ENCODE measurements at regions not wholly inside any gene's neighbourhood (a gene's known extent, or its start where the extent isn't known, plus 50 kb on each side); places are given as distances from the start of the nearest gene placed in this dataset.

DNA sequence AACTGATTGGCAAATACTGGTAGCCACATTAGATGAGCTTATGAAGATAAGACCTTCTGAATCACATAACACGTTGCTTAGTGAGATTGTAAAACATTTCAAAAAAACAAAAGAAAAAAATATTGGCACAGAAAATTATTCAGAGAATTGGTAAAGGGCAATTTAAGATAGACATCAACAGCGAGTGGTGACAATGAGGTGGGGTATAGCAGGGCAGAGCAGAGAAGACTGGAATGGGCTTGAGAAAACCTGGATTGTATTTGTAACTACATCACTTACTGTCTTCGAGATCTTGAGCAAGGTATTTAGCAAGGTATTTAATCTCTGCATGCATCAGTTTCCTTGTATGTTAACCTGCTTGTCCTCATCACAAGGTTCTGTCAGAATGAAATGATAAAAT, 313.0 kb upstream of the MEIS1 start:
- no peak overlapping the region for H3K27ac Mint-ChIP-seq (ENCODE audit: unreplicated experiment)

DNA sequence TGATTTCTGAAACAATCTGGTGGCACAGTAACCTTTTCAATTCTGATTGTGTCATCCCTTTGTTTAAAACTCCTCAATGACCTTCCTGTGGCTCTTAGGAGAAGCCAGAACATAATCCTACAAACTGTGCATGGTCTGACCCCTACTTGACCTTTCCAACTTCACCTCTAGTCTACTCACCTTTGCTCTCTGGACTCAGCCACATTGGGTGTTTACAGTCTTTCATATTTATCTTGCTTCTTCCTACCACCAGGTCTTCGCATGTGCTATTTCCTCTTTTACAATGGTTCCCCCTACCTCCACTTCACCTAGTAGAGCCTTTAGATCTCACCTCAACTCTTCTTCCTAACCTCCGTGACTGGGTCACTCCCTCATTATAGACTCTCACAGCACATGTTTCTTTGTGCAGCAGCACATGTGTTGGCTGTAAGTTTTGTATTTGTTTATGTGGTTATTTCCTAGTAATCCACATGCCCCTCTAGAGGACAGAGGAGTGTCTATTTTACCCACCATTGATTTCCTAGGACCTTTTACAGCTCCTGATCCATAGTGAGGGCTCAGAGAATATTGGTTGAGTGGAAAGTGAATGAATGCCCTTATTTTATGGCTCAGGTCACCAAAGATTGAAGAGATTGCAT, 320.8 kb upstream of the MEIS1 start:
- DNase-seq (ENCODE audit: low read depth, low spot score): no peak
- H3K4me1 Mint-ChIP-seq: peaks cover 9% of the 10 kb centered on the region
- H3K4me3 Mint-ChIP-seq: no peak overlapping the region
- no peak overlapping the region for H3K27ac Mint-ChIP-seq (ENCODE audit: unreplicated experiment)
- TF ChIP-seq, protein P1, sequence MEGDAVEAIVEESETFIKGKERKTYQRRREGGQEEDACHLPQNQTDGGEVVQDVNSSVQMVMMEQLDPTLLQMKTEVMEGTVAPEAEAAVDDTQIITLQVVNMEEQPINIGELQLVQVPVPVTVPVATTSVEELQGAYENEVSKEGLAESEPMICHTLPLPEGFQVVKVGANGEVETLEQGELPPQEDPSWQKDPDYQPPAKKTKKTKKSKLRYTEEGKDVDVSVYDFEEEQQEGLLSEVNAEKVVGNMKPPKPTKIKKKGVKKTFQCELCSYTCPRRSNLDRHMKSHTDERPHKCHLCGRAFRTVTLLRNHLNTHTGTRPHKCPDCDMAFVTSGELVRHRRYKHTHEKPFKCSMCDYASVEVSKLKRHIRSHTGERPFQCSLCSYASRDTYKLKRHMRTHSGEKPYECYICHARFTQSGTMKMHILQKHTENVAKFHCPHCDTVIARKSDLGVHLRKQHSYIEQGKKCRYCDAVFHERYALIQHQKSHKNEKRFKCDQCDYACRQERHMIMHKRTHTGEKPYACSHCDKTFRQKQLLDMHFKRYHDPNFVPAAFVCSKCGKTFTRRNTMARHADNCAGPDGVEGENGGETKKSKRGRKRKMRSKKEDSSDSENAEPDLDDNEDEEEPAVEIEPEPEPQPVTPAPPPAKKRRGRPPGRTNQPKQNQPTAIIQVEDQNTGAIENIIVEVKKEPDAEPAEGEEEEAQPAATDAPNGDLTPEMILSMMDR (conservative IDR thresholded peaks at IDR 0.05): no peak
- H3K27me3 Mint-ChIP-seq (ENCODE audit: low read depth): no peaks in the 10 kb centered on the region
- H3K9me3 Mint-ChIP-seq: peaks cover 3% of the 10 kb centered on the region
- no peaks in the 10 kb centered on the region for H3K36me3 Mint-ChIP-seq (ENCODE audit: low read depth)

More for the DNA sequence above, 313.0 kb upstream of the MEIS1 start:
- TF ChIP-seq, protein P1 (conservative IDR thresholded peaks at IDR 0.05): no peak
- Mint-ChIP-seq H3K4me1 (no peaks in the 10 kb centered on the region), H3K9me3 (peaks cover 3% of the 10 kb centered on the region), H3K27me3 (ENCODE audit: low read depth) (no peaks in the 10 kb centered on the region), H3K4me3 (no peak overlapping the region), H3K36me3 (ENCODE audit: low read depth) (no peaks in the 10 kb centered on the region)
- no peak for DNase-seq (ENCODE audit: low read depth, low spot score)

DNA sequence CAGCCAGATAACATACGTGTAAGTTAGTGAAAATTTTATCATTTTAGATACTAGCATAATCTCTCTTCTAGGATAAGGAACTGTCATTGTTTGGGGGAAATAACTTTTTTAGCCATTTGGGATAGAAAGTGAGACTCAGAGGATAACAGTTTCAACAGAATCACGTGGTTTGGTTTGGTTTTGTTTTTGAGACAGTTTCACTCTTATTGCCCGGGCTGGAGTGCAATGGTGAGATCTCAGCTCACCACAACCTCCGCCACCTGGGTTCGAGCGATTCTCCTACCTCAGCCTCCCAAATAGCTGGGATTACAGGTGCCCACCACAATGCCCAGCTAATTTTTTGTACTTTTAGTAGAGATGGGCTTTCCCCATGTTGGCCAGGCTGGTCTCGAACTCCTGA, 323.2 kb upstream of the MEIS1 start:
- DNase-seq (ENCODE audit: low read depth, low spot score): no peak
- Mint-ChIP-seq H3K27me3 (ENCODE audit: low read depth) (no peaks in the 10 kb centered on the region), H3K9me3 (no peaks in the 10 kb centered on the region), H3K36me3 (ENCODE audit: low read depth) (no peaks in the 10 kb centered on the region), H3K27ac (ENCODE audit: unreplicated experiment) (no peak overlapping the region), H3K4me3 (no peak overlapping the region), H3K4me1 (peaks cover 9% of the 10 kb centered on the region)
- TF ChIP-seq, protein P1 (conservative IDR thresholded peaks at IDR 0.05): no peak

GRCh38 chr2:66110608-66111007, 324.3 kb upstream of the MEIS1 start:
- TF ChIP-seq, protein P1 (conservative IDR thresholded peaks at IDR 0.05): no peak
- no peak for DNase-seq (ENCODE audit: low read depth, low spot score)
- Mint-ChIP-seq H3K9me3 (no peaks in the 10 kb centered on the region), H3K27ac (ENCODE audit: unreplicated experiment) (no peak overlapping the region), H3K36me3 (ENCODE audit: low read depth) (no peaks in the 10 kb centered on the region), H3K4me3 (no peak overlapping the region), H3K27me3 (ENCODE audit: low read depth) (no peaks in the 10 kb centered on the region), H3K4me1 (peaks cover 9% of the 10 kb centered on the region)

DNA sequence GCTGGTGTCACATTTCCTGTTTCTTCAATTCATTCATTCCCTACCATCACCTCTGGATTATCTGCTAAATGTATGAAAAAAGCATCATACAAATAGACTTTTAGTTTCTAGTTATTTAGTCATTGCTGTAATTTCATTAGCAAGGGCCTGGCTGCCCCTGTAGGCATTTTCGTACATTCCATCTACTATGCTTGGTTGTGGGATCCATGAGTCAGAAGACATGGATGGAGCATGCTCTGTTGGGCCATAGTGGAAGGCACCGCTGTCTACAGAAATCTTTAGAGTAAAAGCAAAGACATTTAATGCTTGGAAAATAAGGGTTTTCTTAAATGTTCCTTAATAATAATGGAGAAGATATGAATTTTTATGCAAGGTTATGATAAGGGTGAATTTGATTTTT, 324.8 kb upstream of the MEIS1 start:
- Mint-ChIP-seq H3K27ac (ENCODE audit: unreplicated experiment) (no peak overlapping the region), H3K9me3 (no peaks in the 10 kb centered on the region), H3K36me3 (ENCODE audit: low read depth) (no peaks in the 10 kb centered on the region), H3K4me1 (peaks cover 14% of the 10 kb centered on the region), H3K4me3 (no peak overlapping the region), H3K27me3 (ENCODE audit: low read depth) (no peaks in the 10 kb centered on the region)
- DNase-seq (ENCODE audit: low read depth, low spot score): no peak
- TF ChIP-seq, protein P1 (conservative IDR thresholded peaks at IDR 0.05): no peak

All from neural crest cell (in vitro differentiated cells).